ENCODE measurements at regions not wholly inside any gene's neighbourhood (a gene's known extent, or its start where the extent isn't known, plus 50 kb on each side); places are given as distances from the start of the nearest gene placed in this dataset.

- H3K36me3 Mint-ChIP-seq = peaks cover 0 to 4% (median 0%) of the 10 kb centered on the region in 3 donors
- H3K27ac Mint-ChIP-seq = no peak overlapping the region
- no peak overlapping the region for H3K4me3 Mint-ChIP-seq
- POLR2A ChIA-PET = no interaction called here
- H3K9me3 Mint-ChIP-seq = peaks cover 0 to 12% (median 4%) of the 10 kb centered on the region in 9 donors
- ATAC-seq (no peak), DNase-seq (no peak)
- H3K27me3 Mint-ChIP-seq = peaks cover 0 to 13% (median 5%) of the 10 kb centered on the region in 5 donors
- no peaks in the 10 kb centered on the region for H3K4me1 Mint-ChIP-seq
Measured at GRCh38 chr15:46265664-46266347, 631.0 kb downstream of the SQOR start.

DNA sequence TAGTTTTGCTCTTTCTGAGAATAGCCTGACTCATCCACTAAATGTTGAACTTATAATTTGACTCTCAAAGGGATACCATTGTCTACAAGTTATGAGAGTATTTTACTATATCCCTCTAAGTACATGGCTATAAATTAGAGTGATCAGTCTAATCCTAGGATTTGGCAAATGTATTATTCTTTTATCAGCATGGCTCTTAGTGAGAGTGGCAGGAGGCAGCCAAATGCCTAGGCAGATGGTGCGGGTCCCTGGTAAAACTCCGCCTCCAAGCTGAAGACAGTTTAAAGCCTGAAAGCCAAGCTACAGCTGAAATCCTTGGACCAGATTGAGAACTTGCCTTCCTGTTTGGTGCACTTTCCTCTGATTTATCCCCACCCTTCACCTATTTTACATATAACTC, 631.8 kb downstream of the SQOR start:
- POLR2A ChIA-PET = no interaction called here
- no peak for ATAC-seq
- no peaks in the 10 kb centered on the region for H3K36me3 Mint-ChIP-seq

DNA sequence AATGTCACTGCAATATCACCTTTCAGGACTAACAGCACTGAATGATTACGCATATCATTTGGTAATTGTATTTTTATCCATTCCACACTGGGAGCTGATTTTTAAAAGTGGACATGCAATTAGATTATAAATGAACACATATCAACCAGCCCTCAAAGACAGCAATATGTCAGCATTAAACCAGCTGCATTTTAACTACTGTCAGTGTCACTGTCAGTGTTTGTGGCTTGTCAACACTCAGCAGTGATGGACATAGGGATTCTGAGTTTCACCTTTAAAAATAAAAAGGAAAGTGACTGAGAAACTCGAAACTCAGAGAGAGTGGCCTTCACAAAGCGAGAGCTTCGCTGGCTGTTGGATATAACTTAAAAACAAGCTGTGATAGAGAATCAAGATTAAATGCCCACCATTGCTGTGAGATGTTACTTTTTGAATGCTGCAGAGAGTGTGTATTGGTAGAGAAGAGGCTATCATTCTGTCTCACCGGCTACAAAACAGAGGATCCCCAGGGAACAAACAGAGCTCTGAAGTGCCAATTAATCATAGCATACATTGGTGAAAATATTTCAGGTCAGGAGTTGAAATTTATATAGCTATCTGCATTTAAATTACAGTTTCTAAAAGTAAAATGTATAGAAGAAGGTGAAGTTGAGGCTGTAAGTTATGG, 635.8 kb downstream of the SQOR start:
- POLR2A ChIA-PET = no interaction called here
- DNase-seq = no peak
- Mint-ChIP-seq H3K27me3 (peaks cover 0 to 17% (median 2%) of the 10 kb centered on the region in 5 donors), H3K36me3 (no peaks in the 10 kb centered on the region), H3K9me3 (peaks cover 0 to 3% (median 0%) of the 10 kb centered on the region in 9 donors), H3K27ac (no peak overlapping the region), H3K4me1 (no peaks in the 10 kb centered on the region), H3K4me3 (no peak overlapping the region)
- no peak for ATAC-seq

More for the DNA sequence above, 631.8 kb downstream of the SQOR start:
- Mint-ChIP-seq H3K9me3 (peaks cover 0 to 8% (median 0%) of the 10 kb centered on the region in 9 donors), H3K4me1 (no peaks in the 10 kb centered on the region), H3K4me3 (no peak overlapping the region), H3K27ac (no peak overlapping the region), H3K27me3 (peaks cover 0 to 7% (median 4%) of the 10 kb centered on the region in 5 donors)
- DNase-seq = no peak

DNA sequence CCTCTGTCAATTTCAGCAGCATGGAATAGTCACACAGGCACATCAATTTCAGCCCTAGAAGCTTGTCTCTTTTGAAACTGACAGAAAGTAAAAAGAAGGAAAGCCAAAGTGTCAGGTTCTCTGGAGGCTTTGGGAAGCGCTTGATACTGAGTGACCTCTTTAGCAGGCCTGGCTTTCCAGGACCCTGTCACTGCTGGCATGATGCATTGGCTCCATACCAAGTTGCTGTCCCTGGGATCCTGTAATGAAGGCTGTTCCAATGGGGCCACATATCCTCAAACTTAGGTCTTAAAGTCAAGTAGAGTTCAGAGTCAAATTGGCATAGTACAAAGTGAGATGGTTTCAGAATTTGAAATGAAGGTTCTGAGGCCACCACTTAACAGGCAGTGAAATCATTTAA, 640.9 kb downstream of the SQOR start:
- Mint-ChIP-seq H3K9me3 (peaks cover 0 to 12% (median 0%) of the 10 kb centered on the region in 9 donors), H3K36me3 (no peaks in the 10 kb centered on the region), H3K4me1 (no peaks in the 10 kb centered on the region), H3K27ac (no peak overlapping the region), H3K27me3 (peaks cover 0 to 24% (median under 1%) of the 10 kb centered on the region in 5 donors), H3K4me3 (no peak overlapping the region)
- POLR2A ChIA-PET = no interaction called here
- DNase-seq = no peak
- ATAC-seq = no peak

GRCh38 chr15:46277451-46277850, 642.6 kb downstream of the SQOR start:
- Mint-ChIP-seq H3K4me3 (no peak overlapping the region), H3K4me1 (no peaks in the 10 kb centered on the region), H3K27ac (no peak overlapping the region), H3K9me3 (peaks cover 0 to 12% (median 0%) of the 10 kb centered on the region in 9 donors), H3K36me3 (no peaks in the 10 kb centered on the region), H3K27me3 (peaks cover 0 to 22% (median 0%) of the 10 kb centered on the region in 5 donors)
- no peak for ATAC-seq
- POLR2A ChIA-PET = no interaction called here
- no peak for DNase-seq

DNA sequence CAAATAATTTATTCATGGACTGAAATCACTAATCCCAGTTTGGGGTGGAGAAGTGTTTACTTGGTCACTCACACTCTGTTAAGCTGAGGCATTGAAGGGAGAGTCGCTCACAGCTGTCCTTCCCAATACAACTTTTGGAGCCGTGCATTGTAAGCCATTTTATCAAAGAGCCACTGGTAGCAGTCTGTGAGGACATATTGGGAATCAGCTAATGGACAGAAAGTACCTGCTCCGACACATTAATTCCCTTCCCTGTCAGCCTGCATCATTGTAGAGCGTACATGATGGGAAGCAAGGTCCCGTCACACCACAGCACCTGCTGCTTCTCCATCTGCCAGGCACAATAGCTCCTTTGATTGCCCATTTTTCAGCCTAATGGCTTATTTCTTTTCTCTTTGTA, 643.2 kb downstream of the SQOR start:
- no peaks in the 10 kb centered on the region for H3K36me3 Mint-ChIP-seq
- H3K27ac Mint-ChIP-seq = no peak overlapping the region
- DNase-seq (no peak), ATAC-seq (no peak)
- no peaks in the 10 kb centered on the region for H3K4me1 Mint-ChIP-seq
- H3K27me3 Mint-ChIP-seq = peaks cover 0 to 16% (median 0%) of the 10 kb centered on the region in 5 donors
- H3K9me3 Mint-ChIP-seq = peaks cover 0 to 12% (median 0%) of the 10 kb centered on the region in 9 donors
- POLR2A ChIA-PET = no interaction called here
- no peak overlapping the region for H3K4me3 Mint-ChIP-seq

GRCh38 chr15:46278486-46279090, 643.8 kb downstream of the SQOR start:
- Mint-ChIP-seq H3K9me3 (peaks cover 0 to 12% (median 0%) of the 10 kb centered on the region in 9 donors), H3K4me1 (no peaks in the 10 kb centered on the region), H3K27me3 (peaks cover 0 to 10% (median 0%) of the 10 kb centered on the region in 5 donors), H3K36me3 (no peaks in the 10 kb centered on the region), H3K4me3 (no peak overlapping the region), H3K27ac (no peak overlapping the region)
- DNase-seq = no peak
- POLR2A ChIA-PET = no interaction called here
- ATAC-seq = no peak

- Mint-ChIP-seq H3K27me3 (peaks cover 0 to 7% (median 0%) of the 10 kb centered on the region in 5 donors), H3K4me1 (no peaks in the 10 kb centered on the region), H3K9me3 (peaks cover 0 to 12% (median 2%) of the 10 kb centered on the region in 9 donors), H3K36me3 (no peaks in the 10 kb centered on the region), H3K4me3 (no peak overlapping the region), H3K27ac (no peak overlapping the region)
- DNase-seq (no peak), ATAC-seq (no peak)
- POLR2A ChIA-PET = no interaction called here
Measured at GRCh38 chr15:46280762-46281542, 646.1 kb downstream of the SQOR start.

GRCh38 chr15:46293550-46293949, 658.7 kb downstream of the SQOR start:
- DNase-seq (no peak), ATAC-seq (no peak)
- H3K9me3 Mint-ChIP-seq = peaks cover 0 to 8% (median 0%) of the 10 kb centered on the region in 9 donors
- H3K27ac Mint-ChIP-seq = no peak overlapping the region
- H3K4me3 Mint-ChIP-seq = no peak overlapping the region
- POLR2A ChIA-PET = no interaction called here
- H3K4me1 Mint-ChIP-seq = no peaks in the 10 kb centered on the region
- no peaks in the 10 kb centered on the region for H3K36me3 Mint-ChIP-seq
- H3K27me3 Mint-ChIP-seq = peaks cover 1 to 48% (median 5%) of the 10 kb centered on the region in 5 donors

DNA sequence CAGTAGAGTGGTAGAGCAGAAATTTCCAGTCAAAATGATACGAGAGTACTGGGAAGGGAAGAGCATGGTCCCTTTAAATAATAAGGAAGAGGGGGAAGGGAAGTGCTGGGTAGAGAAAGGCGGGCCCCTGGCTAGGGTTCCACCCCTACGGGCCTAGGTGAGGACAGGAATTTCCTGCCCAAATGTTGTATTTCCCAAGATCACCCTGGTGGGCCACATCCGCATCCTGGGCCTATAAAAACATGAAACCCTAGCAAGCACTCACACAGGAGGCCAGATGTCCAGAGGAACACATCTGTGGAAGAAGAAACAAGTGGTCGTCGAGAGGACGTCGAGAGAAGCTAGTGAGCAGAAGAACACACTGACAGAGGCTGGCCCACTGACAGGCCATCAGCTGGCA, 661.2 kb downstream of the SQOR start:
- Mint-ChIP-seq H3K27ac (no peak overlapping the region), H3K9me3 (peaks cover 0 to 2% (median 0%) of the 10 kb centered on the region in 9 donors), H3K36me3 (no peaks in the 10 kb centered on the region), H3K4me3 (no peak overlapping the region), H3K4me1 (no peaks in the 10 kb centered on the region), H3K27me3 (peaks cover 1 to 28% (median 5%) of the 10 kb centered on the region in 5 donors)
- POLR2A ChIA-PET = no interaction called here
- DNase-seq = no peak
- ATAC-seq = no peak

DNA sequence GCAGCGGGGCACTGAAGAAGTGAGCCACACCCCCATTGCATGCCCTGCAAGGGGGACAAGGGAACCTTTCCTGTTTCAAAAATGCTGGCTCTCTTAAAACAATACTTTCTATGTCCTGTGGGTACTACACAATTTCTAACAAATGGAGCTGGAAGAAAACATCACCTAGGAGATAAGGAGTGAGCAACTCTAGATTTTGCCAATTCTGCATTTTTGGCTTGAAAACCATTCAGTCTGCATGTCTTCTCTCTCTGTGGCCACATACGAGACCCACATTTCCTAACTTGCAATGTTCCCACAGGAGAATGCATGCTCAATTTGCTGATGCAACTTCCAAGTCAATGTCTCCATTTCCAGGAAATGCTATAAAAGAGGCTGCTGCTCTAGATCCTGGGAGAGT, 662.0 kb downstream of the SQOR start:
- POLR2A ChIA-PET = no interaction called here
- no peak for ATAC-seq
- no peak overlapping the region for H3K4me3 Mint-ChIP-seq
- peaks cover 0 to 2% (median 0%) of the 10 kb centered on the region in 9 donors for H3K9me3 Mint-ChIP-seq
- H3K4me1 Mint-ChIP-seq = no peaks in the 10 kb centered on the region
- no peaks in the 10 kb centered on the region for H3K36me3 Mint-ChIP-seq
- no peak for DNase-seq
- no peak overlapping the region for H3K27ac Mint-ChIP-seq
- H3K27me3 Mint-ChIP-seq = peaks cover 1 to 28% (median 6%) of the 10 kb centered on the region in 5 donors

DNA sequence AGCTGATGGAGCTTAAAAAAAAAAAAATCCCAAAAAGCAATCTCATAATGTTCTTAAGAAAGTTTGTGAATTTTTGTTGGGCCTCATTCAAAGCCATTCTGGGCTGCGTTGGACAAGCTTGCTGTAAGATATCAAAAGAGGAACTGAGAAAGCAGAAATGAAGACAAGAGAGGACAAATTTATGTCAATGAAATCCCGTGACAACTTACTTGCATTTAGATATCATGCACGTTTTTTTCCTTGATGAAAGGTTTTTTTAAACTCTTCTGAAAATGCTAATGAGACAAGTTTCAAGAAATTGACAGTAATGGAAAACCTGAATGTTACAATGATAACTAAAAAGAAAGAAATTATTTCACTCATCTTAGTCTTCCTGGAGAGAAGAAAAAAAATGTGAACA, 662.9 kb downstream of the SQOR start:
- H3K4me1 Mint-ChIP-seq = no peaks in the 10 kb centered on the region
- no peak overlapping the region for H3K27ac Mint-ChIP-seq
- no peaks in the 10 kb centered on the region for H3K36me3 Mint-ChIP-seq
- POLR2A ChIA-PET = no interaction called here
- ATAC-seq (no peak), DNase-seq (no peak)
- H3K9me3 Mint-ChIP-seq = peaks cover 0 to 2% (median 0%) of the 10 kb centered on the region in 9 donors
- H3K4me3 Mint-ChIP-seq = no peak overlapping the region
- H3K27me3 Mint-ChIP-seq = peaks cover 1 to 28% (median 6%) of the 10 kb centered on the region in 5 donors

- no peak overlapping the region for H3K27ac Mint-ChIP-seq
- H3K9me3 Mint-ChIP-seq = no peaks in the 10 kb centered on the region
- no peak for DNase-seq
- peaks cover 0 to 18% (median 5%) of the 10 kb centered on the region in 5 donors for H3K27me3 Mint-ChIP-seq
- no peak overlapping the region for H3K4me3 Mint-ChIP-seq
- POLR2A ChIA-PET = no interaction called here
- no peak for ATAC-seq
- H3K4me1 Mint-ChIP-seq = no peaks in the 10 kb centered on the region
- no peaks in the 10 kb centered on the region for H3K36me3 Mint-ChIP-seq
Measured at GRCh38 chr15:46300716-46301115, 665.9 kb downstream of the SQOR start.

All from naive thymus-derived CD8-positive, alpha-beta T cell (primary cell).